Vagina (tissue), 2 donors: ENCODE measurements at regions not wholly inside any gene's neighbourhood (a gene's known extent, or its start where the extent isn't known, plus 50 kb on each side); places are given as distances from the start of the nearest gene placed in this dataset.

Experiments
- POLR2A ChIP-seq, 2 donors: fragments of 450-650 bp; IDR thresholded peaks; one replicate each; pipeline ENCODE4 v1.6.1; 2017; ENCODE audit warnings: antibody characterized with exemption in 2 of 2, mild to moderate bottlenecking in 2 of 2, moderate library complexity in 2 of 2
- POLR2AphosphoS5 ChIP-seq, 2 donors: sonication (generic); formaldehyde crosslinking; IDR thresholded peaks; one replicate each; pipeline ENCODE4 v1.9.0; 2017; ENCODE audit warnings: antibody characterized with exemption in 2 of 2, mild to moderate bottlenecking in 2 of 2, low read depth in 1 of 2; ENCODE audit not compliant: insufficient read depth in 1 of 2
- TF ChIP-seq, protein P1 (sequence below), 3 experiments: fragments of 450-650 bp in 2 of 3; fragments of 200-600 bp in 1 of 3; sonication (generic) in 1 of 3; IDR thresholded peaks; one replicate each; pipeline ENCODE4 v1.5.1; 2017 to 2019; ENCODE audit warnings: antibody characterized with exemption in 3 of 3, mild to moderate bottlenecking in 2 of 3, moderate library complexity in 2 of 3

DNA sequence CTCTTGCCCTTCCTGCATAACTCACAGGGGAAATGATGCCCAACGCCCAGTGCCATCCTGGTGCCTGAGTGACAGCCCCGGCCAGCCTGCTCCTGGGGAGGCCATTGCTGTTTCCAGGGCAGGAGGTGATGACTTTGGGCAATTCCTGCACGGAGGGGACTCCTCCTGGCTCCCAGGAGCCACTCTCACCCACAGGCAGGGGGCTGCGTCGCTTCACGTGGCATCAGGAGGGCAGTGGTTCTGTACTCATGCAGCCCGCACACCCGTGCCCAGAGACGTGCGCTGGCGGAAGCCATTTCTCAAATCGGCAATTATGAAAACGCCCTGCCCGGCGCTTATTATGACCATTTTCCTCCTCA, 272.3 kb downstream of the CTTN start:
- TF ChIP-seq, protein P1, sequence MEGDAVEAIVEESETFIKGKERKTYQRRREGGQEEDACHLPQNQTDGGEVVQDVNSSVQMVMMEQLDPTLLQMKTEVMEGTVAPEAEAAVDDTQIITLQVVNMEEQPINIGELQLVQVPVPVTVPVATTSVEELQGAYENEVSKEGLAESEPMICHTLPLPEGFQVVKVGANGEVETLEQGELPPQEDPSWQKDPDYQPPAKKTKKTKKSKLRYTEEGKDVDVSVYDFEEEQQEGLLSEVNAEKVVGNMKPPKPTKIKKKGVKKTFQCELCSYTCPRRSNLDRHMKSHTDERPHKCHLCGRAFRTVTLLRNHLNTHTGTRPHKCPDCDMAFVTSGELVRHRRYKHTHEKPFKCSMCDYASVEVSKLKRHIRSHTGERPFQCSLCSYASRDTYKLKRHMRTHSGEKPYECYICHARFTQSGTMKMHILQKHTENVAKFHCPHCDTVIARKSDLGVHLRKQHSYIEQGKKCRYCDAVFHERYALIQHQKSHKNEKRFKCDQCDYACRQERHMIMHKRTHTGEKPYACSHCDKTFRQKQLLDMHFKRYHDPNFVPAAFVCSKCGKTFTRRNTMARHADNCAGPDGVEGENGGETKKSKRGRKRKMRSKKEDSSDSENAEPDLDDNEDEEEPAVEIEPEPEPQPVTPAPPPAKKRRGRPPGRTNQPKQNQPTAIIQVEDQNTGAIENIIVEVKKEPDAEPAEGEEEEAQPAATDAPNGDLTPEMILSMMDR (IDR thresholded peaks at IDR 0.05) = no peak
- no peak for TF ChIP-seq POLR2AphosphoS5 (IDR thresholded peaks at IDR 0.05; ENCODE audit: insufficient read depth in 1 of 2, low read depth in 1 of 2)
- no peak for TF ChIP-seq POLR2A (IDR thresholded peaks at IDR 0.05)
